ENCODE measurements at regions not wholly inside any gene's neighbourhood (a gene's known extent, or its start where the extent isn't known, plus 50 kb on each side); places are given as distances from the start of the nearest gene placed in this dataset.

GRCh38 chr6:169852504-169853195, 101.2 kb downstream of the ERMARD start:
- no peaks in the 10 kb centered on the region for H3K9me3 ChIP-seq
- H3K4me3 ChIP-seq = no peak overlapping the region
- H3K4me1 ChIP-seq = no peaks in the 10 kb centered on the region
- H3K27me3 ChIP-seq = no peaks in the 10 kb centered on the region
- intact Hi-C loops (cut with DNase I) = no loop called here
- no peaks in the 10 kb centered on the region for H3K36me3 ChIP-seq
- no peak overlapping the region for H3K27ac ChIP-seq
- no peak for TF ChIP-seq CTCF (IDR thresholded peaks at IDR 0.05)
- DNase-seq (ENCODE audit: low spot score in 2 of 2) = no peak

- Histone ChIP-seq H3K4me1 (no peaks in the 10 kb centered on the region), H3K9me3 (no peaks in the 10 kb centered on the region), H3K4me3 (no peak overlapping the region), H3K27me3 (no peaks in the 10 kb centered on the region), H3K36me3 (no peaks in the 10 kb centered on the region), H3K27ac (no peak overlapping the region)
- DNase-seq (ENCODE audit: low spot score in 2 of 2) = no peak
- no peak for TF ChIP-seq CTCF (IDR thresholded peaks at IDR 0.05)
- intact Hi-C loops (cut with DNase I) = no loop called here
Measured at GRCh38 chr6:169851641-169852503, 100.5 kb downstream of the ERMARD start.

GRCh38 chr6:169850746-169851145, 99.3 kb downstream of the ERMARD start:
- no peak for TF ChIP-seq CTCF (IDR thresholded peaks at IDR 0.05)
- Histone ChIP-seq H3K36me3 (no peaks in the 10 kb centered on the region), H3K9me3 (no peaks in the 10 kb centered on the region), H3K4me3 (no peak overlapping the region), H3K27me3 (no peaks in the 10 kb centered on the region), H3K27ac (no peak overlapping the region), H3K4me1 (no peaks in the 10 kb centered on the region)
- intact Hi-C loops (cut with DNase I) = no loop called here
- DNase-seq (ENCODE audit: low spot score in 2 of 2) = no peak

GRCh38 chr6:169850154-169850553, 98.7 kb downstream of the ERMARD start:
- Histone ChIP-seq H3K9me3 (no peaks in the 10 kb centered on the region), H3K27me3 (no peaks in the 10 kb centered on the region), H3K27ac (no peak overlapping the region), H3K4me3 (no peak overlapping the region), H3K4me1 (no peaks in the 10 kb centered on the region), H3K36me3 (no peaks in the 10 kb centered on the region)
- no peak for TF ChIP-seq CTCF (IDR thresholded peaks at IDR 0.05)
- intact Hi-C loops (cut with DNase I) = no loop called here
- no peak for DNase-seq (ENCODE audit: low spot score in 2 of 2)

- no peaks in the 10 kb centered on the region for H3K27me3 ChIP-seq
- no peak overlapping the region for H3K4me3 ChIP-seq
- no peak overlapping the region for H3K27ac ChIP-seq
- no peaks in the 10 kb centered on the region for H3K36me3 ChIP-seq
- TF ChIP-seq CTCF (IDR thresholded peaks at IDR 0.05) = no peak
- no peak for DNase-seq (ENCODE audit: low spot score in 2 of 2)
- H3K4me1 ChIP-seq = no peaks in the 10 kb centered on the region
- intact Hi-C loops (cut with DNase I) = no loop called here
- no peaks in the 10 kb centered on the region for H3K9me3 ChIP-seq
Measured at GRCh38 chr6:169849396-169849795, 98.0 kb downstream of the ERMARD start.
